ENCODE measurements at regions not wholly inside any gene's neighbourhood (a gene's known extent, or its start where the extent isn't known, plus 50 kb on each side); places are given as distances from the start of the nearest gene placed in this dataset.

DNA sequence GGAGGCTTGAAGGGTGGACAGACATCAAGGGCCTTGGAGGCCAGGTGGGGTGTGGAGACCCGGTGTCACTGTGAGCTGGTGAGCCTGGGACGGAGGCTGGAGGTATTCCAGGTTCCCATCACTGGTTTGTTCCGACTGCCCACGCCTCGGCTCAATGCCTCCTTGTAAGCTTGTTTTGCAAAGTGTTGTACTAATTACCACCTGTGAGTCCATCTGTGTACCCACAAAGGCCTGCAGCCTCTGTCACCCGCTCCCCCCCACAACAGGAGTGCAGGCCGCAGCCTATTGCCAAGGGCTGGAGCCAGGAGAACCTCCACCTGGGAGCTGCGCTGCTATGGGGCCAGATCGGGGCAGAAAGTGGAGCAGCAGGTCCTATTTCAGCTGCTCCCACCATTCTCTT is 521.8 kb upstream of the DPP6 start:
- ATAC-seq, result no peak
- no peaks in the 10 kb centered on the region for H3K4me1 ChIP-seq
- no peaks in the 10 kb centered on the region for H3K27me3 ChIP-seq
- no peak overlapping the region for H3K27ac ChIP-seq
- no peaks in the 10 kb centered on the region for H3K9me3 ChIP-seq
- TF ChIP-seq, protein P1, sequence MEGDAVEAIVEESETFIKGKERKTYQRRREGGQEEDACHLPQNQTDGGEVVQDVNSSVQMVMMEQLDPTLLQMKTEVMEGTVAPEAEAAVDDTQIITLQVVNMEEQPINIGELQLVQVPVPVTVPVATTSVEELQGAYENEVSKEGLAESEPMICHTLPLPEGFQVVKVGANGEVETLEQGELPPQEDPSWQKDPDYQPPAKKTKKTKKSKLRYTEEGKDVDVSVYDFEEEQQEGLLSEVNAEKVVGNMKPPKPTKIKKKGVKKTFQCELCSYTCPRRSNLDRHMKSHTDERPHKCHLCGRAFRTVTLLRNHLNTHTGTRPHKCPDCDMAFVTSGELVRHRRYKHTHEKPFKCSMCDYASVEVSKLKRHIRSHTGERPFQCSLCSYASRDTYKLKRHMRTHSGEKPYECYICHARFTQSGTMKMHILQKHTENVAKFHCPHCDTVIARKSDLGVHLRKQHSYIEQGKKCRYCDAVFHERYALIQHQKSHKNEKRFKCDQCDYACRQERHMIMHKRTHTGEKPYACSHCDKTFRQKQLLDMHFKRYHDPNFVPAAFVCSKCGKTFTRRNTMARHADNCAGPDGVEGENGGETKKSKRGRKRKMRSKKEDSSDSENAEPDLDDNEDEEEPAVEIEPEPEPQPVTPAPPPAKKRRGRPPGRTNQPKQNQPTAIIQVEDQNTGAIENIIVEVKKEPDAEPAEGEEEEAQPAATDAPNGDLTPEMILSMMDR (IDR thresholded peaks at IDR 0.05), result no peak
- 84 to 89% methylated on average over 9 of the region's 9 CpGs for WGBS, 2 donors
- no peak for FAIRE-seq
- no peaks in the 10 kb centered on the region for H3K36me3 ChIP-seq
- intact Hi-C loops (cut with DNase I), result no loop called here
- no peak overlapping the region for H3K4me3 ChIP-seq
- DNase-seq, result no peak

DNA sequence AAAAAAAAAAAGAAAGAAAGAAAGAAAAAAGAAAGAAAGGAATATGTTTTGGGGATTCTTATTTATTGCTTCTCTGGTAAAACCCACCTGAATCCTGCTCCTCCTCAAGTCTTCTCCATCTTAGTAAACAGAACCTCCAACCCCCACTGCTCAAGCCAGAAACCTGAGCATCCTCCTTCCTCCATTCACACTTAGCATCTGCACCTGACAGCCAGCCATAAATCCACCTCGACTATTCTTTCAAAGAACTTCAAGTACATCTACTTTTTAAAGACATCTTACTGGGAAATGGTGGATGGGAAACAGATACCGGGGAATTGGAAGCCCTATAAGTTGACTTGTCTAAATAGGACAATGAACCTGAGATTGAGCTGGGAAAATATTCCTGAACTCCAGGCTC is 519.9 kb upstream of the DPP6 start:
- H3K9me3 ChIP-seq, result no peaks in the 10 kb centered on the region
- FAIRE-seq, result no peak
- WGBS, 2 donors, result 63 to 70% methylated on average over 2 of the region's 2 CpGs
- DNase-seq, result no peak
- TF ChIP-seq, protein P1 (IDR thresholded peaks at IDR 0.05), result no peak
- no peak for ATAC-seq
- H3K4me1 ChIP-seq, result no peaks in the 10 kb centered on the region
- H3K27me3 ChIP-seq, result no peaks in the 10 kb centered on the region
- H3K27ac ChIP-seq, result no peak overlapping the region
- H3K4me3 ChIP-seq, result no peak overlapping the region
- H3K36me3 ChIP-seq, result no peaks in the 10 kb centered on the region
- intact Hi-C loops (cut with DNase I), result no loop called here

DNA sequence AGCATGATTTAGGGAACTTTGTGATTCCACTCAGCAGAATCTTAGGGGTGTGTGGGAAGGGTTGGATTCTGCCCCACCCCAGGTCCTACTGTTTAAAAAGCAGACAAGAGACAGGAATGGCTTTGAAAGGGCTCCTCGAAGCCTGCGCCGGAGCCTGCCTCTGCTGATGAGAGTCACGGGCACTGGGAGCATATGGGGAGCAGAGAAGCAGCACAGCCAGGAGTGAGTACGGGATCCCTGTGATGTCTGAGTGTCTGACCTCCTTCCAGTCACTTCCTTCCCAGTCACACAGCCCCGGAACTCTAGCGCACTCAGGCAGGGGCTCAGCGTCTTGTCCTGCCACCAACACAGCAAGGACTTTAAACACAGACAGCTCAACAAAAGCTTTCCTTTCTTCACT is 514.9 kb upstream of the DPP6 start:
- Histone ChIP-seq H3K27me3 (no peaks in the 10 kb centered on the region), H3K4me1 (no peaks in the 10 kb centered on the region), H3K36me3 (no peaks in the 10 kb centered on the region), H3K27ac (no peak overlapping the region), H3K4me3 (no peak overlapping the region), H3K9me3 (no peaks in the 10 kb centered on the region)
- no peak for FAIRE-seq
- intact Hi-C loops (cut with DNase I), result no loop called here
- ATAC-seq, result no peak
- no peak for DNase-seq
- 42 to 54% methylated on average over 8 of the region's 8 CpGs for WGBS, 2 donors
- TF ChIP-seq, protein P1 (IDR thresholded peaks at IDR 0.05), result no peak

DNA sequence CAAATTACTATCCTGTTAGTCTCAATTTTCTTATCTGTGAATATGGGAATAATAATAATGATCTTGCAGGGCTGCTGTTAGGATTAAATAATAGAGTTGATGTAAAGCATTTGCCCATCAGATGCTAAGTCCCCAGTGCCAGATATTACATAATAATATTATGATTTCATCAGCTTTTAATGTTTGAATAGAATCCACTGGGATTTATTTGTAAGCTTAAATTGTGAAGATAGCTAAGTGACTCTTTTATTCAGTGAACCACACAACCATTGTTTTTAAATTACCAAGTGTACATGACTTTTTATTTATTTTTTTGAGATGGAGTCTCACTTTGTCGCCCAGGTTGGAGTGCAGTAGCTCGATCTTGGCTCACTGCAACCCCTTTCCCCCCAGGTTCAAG is 510.3 kb upstream of the DPP6 start:
- no peak overlapping the region for H3K27ac ChIP-seq
- no peak for DNase-seq
- TF ChIP-seq, protein P1 (IDR thresholded peaks at IDR 0.05), result no peak
- H3K27me3 ChIP-seq, result no peaks in the 10 kb centered on the region
- 54 to 78% methylated on average over 2 of the region's 2 CpGs for WGBS, 2 donors
- ATAC-seq, result no peak
- no peak overlapping the region for H3K4me3 ChIP-seq
- H3K36me3 ChIP-seq, result no peaks in the 10 kb centered on the region
- H3K9me3 ChIP-seq, result no peaks in the 10 kb centered on the region
- no peak for FAIRE-seq
- intact Hi-C loops (cut with DNase I), result no loop called here
- no peaks in the 10 kb centered on the region for H3K4me1 ChIP-seq

DNA sequence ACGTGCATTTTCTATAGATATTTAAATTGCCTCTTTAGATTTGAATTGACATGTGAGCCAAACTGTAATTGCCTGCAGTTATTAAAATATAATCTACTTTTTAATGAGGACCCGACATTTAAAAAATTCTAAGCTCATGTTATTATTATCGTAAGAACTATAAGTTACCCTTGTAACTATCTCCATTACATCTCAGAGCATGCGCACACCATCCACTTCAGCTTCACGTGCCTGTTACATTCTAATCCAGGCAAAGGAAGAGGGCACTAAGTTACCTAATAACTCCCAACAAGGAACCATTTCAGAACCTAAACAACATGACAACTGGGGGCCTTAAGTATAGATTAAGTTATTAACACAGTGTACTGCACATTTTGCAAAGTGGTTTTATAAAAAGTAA is 509.0 kb upstream of the DPP6 start:
- FAIRE-seq (no peak), ATAC-seq (no peak), DNase-seq (no peak)
- Histone ChIP-seq H3K27ac (no peak overlapping the region), H3K4me3 (no peak overlapping the region), H3K27me3 (no peaks in the 10 kb centered on the region), H3K9me3 (no peaks in the 10 kb centered on the region), H3K4me1 (no peaks in the 10 kb centered on the region), H3K36me3 (no peaks in the 10 kb centered on the region)
- 65 to 69% methylated on average over 5 of the region's 5 CpGs for WGBS, 2 donors
- intact Hi-C loops (cut with DNase I), result no loop called here
- TF ChIP-seq, protein P1 (IDR thresholded peaks at IDR 0.05), result no peak

Data from pancreas (tissue), 10 donors.